SW480 (cell line): ENCODE measurements at regions not wholly inside any gene's neighbourhood (a gene's known extent, or its start where the extent isn't known, plus 50 kb on each side); places are given as distances from the start of the nearest gene placed in this dataset.

ENCODE experiments used
- DNase-seq: peaks from one replicate; pipeline ENCODE4 v3.0.0-alpha.2; 2016; ENCODE audit warnings: low spot score

DNA sequence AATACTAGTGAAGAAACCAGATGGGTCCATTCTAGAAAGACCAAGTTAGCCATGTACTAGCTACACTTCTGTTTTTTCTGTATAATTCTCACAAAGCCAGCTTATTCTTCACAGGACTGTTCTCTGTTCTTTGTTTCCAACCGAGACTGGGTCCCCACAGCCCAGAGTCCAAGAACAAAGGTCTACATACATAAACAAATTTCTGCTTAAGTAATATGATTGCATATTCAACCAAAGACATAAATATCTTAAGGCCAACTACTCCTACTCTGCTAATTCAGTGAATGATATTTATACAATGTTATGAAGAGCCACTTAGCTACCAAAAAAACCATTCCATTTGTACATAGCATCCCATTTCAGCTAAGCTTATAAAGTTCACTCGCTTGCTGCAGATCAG lies 299.8 kb upstream of the CCDC54 start:
- no peak for DNase-seq

- no peak for DNase-seq
Measured at GRCh38 chr3:107082527-107082926, 294.7 kb upstream of the CCDC54 start.

DNA sequence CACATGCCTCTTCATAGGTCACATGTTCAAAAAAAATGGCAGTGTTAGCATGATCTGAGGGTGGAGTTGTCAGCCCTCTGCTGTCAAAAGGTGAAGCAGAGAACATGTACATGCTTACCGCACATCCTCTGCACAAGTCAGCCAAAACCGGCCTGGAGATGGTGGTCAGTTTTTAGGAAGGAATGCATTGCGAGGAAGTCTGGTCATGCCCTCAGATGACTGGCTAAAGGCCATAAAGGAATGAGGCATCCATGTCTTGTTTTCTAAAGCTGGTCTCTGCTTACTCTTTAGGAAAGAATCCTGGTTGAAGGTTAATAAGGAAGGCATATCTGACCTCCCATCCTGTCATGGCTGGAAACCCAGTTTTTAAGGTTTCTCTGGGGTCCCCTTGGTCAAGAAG lies 292.0 kb upstream of the CCDC54 start:
- DNase-seq: no peak

DNA sequence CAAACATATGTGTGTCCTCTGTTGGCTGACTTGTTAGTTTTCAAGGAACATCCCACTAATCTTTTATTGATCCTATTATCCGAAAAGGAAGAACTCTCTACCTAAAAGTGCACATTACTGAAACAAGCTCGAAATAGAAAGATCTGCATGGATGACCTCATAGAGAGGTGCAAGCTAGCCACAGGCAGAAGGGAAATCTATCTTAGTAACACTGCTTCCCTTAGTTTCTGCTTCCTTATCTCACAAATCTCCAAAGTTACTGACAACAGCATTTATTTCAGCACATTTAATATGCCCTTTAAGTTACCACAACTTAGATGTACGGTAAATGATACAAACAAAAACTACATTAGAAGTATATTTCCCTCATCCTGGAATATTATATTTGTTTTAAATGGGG lies 285.1 kb upstream of the CCDC54 start:
- DNase-seq: no peak

DNA sequence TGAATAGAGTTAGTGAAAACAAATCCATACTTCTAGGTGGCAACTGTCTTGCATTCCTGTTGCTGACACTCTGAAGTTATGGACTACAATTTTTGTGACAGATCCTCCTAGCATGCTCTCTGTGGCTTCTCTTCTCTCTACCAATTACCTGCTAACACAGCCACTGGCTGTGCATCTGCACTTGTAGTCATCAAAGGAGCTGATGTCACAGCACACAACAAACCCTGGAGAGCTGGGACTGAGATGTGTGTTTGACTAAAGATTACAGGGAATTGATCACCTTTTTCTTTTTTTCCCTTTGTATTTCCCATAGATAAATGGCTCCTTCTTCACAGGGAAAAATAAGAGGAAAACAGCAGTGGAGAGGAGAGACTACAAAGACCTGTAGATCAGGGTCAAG lies 278.4 kb upstream of the CCDC54 start:
- no peak for DNase-seq

DNA sequence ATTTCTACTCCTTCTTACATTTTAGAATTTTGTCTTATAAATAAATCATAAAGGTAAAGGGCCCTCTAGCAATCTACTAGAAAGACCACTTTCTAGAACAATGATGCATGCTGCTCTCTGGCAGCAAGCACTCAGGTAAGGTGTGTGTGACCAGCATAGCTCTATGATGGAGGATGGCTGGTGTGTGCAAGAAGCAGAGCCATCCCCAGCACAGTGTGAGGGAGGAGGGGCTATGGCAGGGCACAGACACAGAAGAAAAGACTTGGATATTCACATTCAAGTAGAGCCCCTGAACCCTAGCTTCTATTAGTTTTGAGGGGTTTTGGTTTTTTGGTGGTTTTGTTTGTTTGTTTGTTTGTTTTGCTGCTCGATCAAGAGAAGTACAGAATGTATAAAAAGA lies 277.1 kb upstream of the CCDC54 start:
- no peak for DNase-seq

DNA sequence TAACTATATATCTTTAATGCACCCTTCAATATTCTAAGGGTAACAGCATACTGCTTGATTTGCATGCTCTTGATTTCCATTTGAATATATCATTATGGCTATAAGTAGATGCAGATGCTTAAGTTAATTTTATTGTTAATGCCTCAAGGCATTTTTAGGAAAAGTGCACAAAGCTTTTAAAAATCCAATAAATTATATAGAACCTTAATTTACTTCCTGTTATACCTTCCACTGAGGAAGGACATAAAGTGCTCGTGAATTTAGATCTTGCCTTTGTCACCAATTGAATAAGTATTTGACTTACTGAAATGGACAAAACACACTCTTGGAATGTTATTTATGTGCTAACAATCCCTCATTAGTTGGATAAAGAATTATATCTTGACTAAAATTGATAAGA lies 276.7 kb upstream of the CCDC54 start:
- DNase-seq: no peak

- DNase-seq: peak; percentile 2
Measured at GRCh38 chr3:107103786-107104185, 273.5 kb upstream of the CCDC54 start.

DNA sequence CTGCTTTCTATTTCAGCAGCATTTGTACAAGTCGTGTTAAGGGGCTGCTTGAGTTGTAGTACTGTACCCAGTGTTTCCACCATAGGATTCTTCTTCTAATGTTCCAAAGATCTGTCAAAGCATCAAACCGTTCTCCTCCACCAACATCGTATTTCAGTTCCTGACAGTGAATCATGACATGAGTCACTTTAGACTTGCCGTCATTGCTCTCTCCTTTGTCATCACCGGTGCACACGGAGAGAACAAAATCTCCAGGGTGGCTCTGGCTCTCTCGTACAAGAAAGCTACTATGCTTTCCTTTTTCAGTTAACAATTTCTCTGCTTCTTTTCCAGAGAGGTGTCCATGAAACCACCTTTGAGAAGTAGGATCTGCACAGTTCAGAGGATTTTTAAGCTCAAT lies 270.9 kb upstream of the CCDC54 start:
- peak; percentile 12 for DNase-seq

DNA sequence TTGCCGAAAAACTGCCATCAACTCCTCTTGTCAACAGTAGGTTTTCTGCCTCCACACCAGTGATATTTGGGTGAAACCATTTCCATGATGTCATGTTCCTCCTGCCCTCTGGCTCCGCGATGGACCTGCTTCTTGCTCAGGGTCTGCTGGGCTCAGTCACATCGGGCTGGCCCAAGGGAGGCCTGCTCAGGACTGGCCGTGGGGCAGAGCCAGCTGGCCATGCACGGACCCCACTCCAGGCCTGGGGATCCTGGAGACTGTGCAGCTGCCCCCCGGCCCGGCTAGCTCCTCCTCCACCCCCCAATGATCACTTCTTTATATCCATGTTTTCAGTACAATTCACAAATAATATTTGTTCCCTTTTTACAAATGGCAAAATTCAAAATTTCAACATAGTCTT lies 270.3 kb upstream of the CCDC54 start:
- no peak for DNase-seq

GRCh38 chr3:107110596-107111305 lies 266.5 kb upstream of the CCDC54 start:
- peak; percentile 71 for DNase-seq

DNA sequence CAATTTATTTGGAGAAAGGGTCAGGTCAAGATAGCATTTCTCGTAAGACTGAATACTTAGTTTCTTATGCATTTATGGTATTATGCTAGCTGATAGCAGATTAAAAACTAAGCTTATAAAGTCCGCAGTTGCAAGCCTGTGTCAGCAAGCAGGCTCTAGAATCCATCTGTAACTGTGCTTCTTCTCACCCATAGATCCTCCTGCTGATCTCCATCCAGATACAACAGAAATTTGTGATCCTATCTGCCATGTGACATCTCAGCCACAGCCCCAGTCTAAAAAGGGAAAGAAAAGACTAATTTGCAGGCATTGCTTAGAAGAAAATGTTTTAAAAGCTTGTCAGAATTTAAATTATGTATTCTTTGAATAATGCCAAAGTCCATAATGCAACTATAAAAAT lies 265.4 kb upstream of the CCDC54 start:
- DNase-seq: no peak

DNA sequence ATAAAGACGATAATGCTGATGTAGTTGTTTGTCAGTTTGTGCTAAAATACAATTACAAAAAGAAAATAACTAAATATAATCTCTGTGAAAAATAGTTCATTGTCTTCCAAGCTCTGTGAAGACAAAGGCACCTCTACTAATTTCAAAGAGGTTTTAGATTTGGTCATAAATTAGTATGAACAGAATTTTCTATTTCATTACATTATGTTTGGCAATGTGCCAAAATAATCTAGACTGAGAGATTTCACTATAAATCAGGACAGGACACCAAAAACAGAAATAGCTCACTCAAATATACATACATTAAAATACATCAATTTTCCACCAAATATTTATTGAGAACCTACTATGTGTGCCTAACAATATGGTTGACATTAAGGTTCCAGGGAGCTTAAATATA lies 264.9 kb upstream of the CCDC54 start:
- no peak for DNase-seq

DNA sequence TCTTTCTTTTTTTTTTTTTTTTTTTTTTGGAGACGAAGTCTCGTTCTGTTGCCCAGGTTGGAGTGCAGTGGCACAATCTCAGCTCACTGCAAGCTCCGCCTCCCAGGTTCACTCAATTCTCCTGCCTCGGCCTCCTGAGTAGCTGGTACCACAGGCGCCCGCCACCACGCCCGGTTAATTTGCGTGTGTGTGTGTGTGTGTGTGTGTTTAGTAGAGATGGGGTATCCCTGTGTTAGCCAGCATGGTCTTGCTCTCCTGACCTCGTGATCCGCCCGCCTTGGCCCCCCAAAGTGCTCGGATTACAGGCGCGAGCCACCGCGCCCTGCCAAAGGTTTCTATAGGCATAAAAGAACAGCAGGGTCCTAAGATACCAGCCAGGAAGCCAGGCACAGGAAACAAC lies 261.0 kb upstream of the CCDC54 start:
- no peak for DNase-seq

DNA sequence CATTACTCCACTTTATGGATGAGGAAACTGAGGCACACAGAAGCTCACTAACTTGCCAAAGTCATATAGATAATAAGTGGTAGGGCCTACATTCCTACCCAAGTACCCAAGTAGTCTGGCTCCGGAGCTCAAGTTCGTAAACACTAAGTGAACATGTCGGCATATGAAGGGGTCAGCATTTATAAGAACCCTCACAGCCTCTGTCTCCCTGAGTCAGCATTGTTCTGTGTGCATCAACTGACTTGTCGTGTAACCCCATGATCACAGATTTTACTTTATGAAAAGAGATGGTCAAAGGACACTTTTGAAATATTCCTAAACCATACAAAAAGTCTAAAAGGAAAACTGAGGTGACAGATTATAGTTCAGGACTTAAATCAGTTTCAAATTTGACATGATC lies 260.1 kb upstream of the CCDC54 start:
- no peak for DNase-seq

- peak; percentile 16 for DNase-seq
Measured at GRCh38 chr3:107117922-107118536, 259.2 kb upstream of the CCDC54 start.

- no peak for DNase-seq
Measured at GRCh38 chr3:107124885-107125284, 252.4 kb upstream of the CCDC54 start.

DNA sequence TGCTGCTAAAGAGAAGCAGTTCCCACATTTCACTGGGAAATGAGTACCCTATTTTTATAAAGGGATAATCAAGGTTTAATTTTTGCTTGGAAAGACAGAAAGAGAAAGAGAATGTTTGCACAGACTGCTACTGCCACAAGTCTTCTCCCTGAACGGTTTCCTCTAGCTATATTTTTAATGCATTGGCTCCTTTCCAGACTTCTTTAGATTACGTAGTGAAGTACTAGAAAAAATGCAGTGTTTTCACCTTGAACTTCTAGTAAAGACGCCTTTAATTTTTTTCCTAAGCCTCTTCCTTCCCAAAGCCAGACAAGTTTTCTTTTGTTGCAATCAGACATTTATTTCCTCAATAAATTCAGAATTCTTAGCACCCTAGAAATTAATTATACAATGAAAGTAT lies 248.3 kb upstream of the CCDC54 start:
- no peak for DNase-seq

DNA sequence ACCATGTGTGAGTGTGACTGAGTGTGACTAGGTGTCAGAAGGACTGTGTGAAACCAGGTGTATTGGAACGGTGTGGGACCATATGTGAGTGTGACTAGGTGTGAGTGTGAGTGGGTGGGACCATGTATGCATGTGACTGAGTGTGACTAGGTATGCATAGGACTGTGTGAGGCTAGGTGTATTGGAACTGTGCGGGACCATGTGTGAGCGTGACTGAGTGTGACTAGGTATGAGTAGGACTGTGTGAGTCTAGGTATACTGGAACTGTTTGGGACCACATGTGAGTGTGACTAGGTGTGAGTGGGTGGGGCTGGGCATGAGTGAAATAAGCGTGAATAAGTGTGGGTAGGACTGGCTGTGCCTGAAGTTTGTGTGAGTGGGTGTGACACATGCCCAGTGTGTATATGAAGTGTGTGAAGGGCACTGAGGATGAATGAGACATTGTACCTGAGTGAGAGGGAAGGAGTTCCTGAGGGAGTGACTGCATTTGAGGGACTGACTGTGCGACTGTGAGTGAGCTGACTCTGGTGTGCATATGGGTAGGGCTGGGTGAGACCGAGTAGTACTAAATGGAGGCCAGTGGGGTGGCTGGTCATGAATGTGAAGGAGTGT lies 247.0 kb upstream of the CCDC54 start:
- no peak for DNase-seq

DNA sequence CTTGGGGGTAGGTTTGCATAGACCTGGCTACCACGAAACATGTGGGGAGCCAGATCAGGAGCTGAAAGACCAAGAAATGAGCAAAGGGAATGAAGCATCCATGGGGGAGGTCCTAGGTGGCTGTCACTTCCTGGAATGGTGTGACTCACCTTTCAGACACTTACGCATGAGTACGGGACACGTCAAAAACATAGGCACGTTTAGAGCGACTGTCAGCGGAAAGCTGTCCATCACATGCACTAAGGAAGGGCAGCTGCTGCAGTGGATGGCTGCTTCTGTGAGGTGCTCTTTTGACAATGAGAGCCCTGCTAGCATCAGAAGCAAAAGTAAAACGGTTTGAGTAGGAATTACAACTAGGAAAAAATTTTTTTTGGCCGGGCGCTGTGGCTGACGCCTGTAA lies 244.6 kb upstream of the CCDC54 start:
- DNase-seq: no peak

- DNase-seq: no peak
Measured at GRCh38 chr3:107133891-107134290, 243.3 kb upstream of the CCDC54 start.

GRCh38 chr3:107142171-107142570 lies 235.1 kb upstream of the CCDC54 start:
- no peak for DNase-seq

DNA sequence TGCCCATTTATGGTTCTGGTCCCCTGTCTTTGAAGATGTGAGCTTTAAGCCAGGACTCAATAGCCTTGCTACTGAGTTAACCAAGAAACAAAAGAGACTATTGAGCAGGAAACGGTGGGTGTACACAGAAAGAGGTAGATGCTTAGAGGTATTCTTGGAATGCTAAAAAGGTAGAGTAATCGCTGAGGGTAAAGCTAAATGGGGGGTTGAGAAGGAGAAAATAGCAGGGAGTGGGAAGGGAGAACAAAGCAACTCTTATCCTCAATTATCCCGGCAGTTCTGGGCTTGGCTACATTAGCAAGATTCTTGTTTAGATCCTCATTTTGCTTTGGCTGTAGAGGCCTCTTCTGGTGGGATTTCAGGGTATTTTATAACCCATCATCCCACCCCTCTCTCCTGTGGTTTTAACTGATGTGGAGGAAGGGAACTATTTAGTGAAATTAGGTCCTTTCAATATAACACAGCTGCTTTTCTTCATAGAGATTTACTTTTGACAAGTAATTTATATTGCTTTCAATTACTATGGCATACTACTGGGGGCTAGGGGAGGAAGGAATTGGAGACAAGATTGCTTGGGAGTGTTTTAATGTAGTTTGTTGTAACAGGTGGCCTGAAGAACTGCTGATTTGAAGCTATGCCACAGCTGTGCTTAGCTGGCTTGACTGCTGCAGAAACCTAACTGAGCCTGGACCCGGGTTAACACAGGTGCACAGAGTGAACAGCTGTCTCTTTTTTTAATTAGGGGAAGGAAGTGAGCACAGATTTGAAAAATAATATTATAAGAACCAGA lies 234.3 kb upstream of the CCDC54 start:
- DNase-seq: peak; percentile 12
